NT2/D1 (cell line): ENCODE measurements at regions not wholly inside any gene's neighbourhood (a gene's known extent, or its start where the extent isn't known, plus 50 kb on each side); places are given as distances from the start of the nearest gene placed in this dataset.

Experiments
- YY1 ChIP-seq: IDR thresholded peaks from 2 replicates; pipeline ENCODE4 v1.6.1; 2011; ENCODE audit not compliant: insufficient read length, insufficient read depth
- ZNF274 ChIP-seq: IDR thresholded peaks from 2 replicates; pipeline ENCODE4 v1.6.1; 2011; ENCODE audit warnings: mild to moderate bottlenecking, low read depth, low read length

DNA sequence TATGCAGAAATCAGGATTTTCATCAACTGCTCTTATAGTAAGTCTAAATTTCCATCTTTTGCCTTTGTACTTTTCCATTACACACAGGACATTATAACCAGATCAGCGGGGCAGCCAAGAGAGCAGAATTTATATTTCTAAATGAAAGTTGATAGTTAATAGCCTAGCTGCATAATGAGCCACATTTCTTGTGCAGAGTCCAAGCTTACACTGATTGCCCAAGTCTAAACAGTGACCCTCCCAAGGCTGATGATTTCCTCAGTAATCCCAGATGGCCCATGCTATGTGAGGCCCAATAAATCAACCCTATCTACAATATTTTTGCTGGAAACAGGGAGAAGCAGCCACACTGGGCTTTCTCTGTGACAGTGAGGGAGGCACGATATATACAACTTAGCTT, 475.8 kb upstream of the KCNMB2 start:
- TF ChIP-seq ZNF274: no peak
- TF ChIP-seq YY1: no peak
